ENCODE measurements at regions not wholly inside any gene's neighbourhood (a gene's known extent, or its start where the extent isn't known, plus 50 kb on each side); places are given as distances from the start of the nearest gene placed in this dataset.
"Not testable (repeated sequence)": the region's sequence is repeated elsewhere in the genome, so short reads cannot be mapped to it uniquely, and the experiment has no call there.

DNA sequence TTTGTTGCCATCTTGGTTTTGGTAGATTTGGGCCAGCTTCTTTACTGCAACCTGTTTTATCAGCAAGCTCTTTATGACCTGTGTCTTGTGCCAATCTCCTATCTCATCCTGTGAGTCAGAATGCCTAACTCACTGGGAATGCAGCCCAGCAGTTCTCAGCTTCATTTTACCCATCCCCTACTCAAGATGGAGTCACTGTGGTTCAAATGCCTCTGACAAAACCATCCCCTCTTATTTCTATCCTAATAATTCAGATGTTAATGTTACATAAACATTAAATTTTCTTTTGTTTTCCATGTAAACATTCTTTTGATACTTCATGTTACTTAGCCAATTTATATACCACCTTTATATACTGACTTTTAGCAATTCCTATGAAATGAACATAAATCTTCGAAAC, 746.3 kb downstream of the CDH18 start:
- TF ChIP-seq, protein P1, sequence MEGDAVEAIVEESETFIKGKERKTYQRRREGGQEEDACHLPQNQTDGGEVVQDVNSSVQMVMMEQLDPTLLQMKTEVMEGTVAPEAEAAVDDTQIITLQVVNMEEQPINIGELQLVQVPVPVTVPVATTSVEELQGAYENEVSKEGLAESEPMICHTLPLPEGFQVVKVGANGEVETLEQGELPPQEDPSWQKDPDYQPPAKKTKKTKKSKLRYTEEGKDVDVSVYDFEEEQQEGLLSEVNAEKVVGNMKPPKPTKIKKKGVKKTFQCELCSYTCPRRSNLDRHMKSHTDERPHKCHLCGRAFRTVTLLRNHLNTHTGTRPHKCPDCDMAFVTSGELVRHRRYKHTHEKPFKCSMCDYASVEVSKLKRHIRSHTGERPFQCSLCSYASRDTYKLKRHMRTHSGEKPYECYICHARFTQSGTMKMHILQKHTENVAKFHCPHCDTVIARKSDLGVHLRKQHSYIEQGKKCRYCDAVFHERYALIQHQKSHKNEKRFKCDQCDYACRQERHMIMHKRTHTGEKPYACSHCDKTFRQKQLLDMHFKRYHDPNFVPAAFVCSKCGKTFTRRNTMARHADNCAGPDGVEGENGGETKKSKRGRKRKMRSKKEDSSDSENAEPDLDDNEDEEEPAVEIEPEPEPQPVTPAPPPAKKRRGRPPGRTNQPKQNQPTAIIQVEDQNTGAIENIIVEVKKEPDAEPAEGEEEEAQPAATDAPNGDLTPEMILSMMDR (IDR thresholded peaks at IDR 0.05), result no peak
- Histone ChIP-seq H3K9me3 (no peaks in the 10 kb centered on the region), H3K4me3 (no peak overlapping the region), H3K4me1 (ENCODE audit: control insufficient read depth in 1 of 2, low read depth in 2 of 2) (peaks cover 0 to 3% of the 10 kb centered on the region in 2 donors), H3K36me3 (no peaks in the 10 kb centered on the region), H3K27ac (no peak overlapping the region), H3K27me3 (replicated peaks; ENCODE audit: insufficient read depth) (no peaks in the 10 kb centered on the region)
- DNase-seq (ENCODE audit: low spot score), result no peak
- ATAC-seq (ENCODE audit: insufficient number of reproducible peaks, low FRiP score, low read depth), result no peak

DNA sequence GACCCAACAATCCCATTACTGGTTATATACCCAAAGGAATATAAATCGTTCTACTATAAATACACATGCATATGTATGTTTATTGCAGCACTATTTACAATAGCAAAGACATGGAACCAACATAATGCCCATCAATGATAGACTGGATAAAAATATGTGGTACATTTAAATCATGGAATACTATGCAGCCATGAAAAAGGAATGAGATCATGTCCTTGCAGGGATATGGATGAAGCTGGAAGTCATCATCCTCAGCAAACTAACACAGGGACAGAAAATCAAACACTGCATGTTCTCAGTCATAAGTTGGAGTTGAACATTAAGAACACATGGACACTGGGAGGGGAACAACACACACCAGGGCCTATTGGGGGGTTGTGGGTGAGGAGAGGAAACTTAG, 741.8 kb downstream of the CDH18 start:
- ATAC-seq (ENCODE audit: insufficient number of reproducible peaks, low FRiP score, low read depth); H3K9me3 ChIP-seq; H3K36me3 ChIP-seq; DNase-seq (ENCODE audit: low spot score); H3K4me3 ChIP-seq; H3K4me1 ChIP-seq (ENCODE audit: control insufficient read depth in 1 of 2, low read depth in 2 of 2); H3K27ac ChIP-seq; H3K27me3 ChIP-seq (replicated peaks; ENCODE audit: insufficient read depth): not testable (repeated sequence)

DNA sequence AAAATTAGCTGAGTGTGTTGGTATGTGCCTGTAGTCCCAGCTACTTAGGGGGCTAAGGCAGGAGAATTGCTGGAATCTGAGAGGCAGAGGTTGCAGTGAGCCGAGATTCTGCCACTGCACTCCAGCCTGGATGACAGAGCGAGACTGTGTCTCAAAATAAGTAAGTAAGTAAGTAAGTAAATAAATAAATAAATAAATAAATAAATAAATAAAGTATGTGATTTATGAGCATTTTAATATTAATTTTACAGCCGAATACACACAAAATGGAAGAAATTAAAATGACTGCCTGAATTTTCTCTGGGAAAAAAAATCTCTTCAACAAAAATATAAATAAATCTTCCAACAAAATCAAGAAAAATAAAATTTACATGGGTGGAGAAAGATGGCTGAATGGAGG, 740.7 kb downstream of the CDH18 start:
- Histone ChIP-seq H3K27me3 (replicated peaks; ENCODE audit: insufficient read depth) (no peaks in the 10 kb centered on the region), H3K36me3 (no peaks in the 10 kb centered on the region), H3K27ac (no peak overlapping the region), H3K4me1 (ENCODE audit: control insufficient read depth in 1 of 2, low read depth in 2 of 2) (no peaks in the 10 kb centered on the region), H3K4me3 (no peak overlapping the region), H3K9me3 (no peaks in the 10 kb centered on the region)
- TF ChIP-seq, protein P1 (IDR thresholded peaks at IDR 0.05), result no peak
- ATAC-seq (ENCODE audit: insufficient number of reproducible peaks, low FRiP score, low read depth), result no peak
- DNase-seq (ENCODE audit: low spot score), result no peak

DNA sequence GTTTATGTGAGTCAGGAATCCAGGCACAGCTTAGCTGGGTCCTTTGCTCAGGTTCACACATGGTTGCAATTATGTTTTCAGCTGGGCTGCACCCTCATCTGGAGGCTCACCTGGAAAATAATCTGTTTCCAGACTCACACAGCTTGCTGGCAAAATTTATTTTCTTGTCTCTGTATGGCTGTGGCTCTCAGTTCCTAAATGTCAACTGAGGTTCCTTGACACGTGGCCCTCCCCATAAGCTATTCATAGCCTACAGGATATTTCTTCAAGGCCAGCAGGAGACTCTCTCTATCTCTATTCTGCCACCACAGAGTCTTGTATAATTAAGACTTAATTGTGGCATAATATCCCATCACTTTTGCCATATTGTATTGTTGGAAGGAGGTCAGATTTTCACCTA, 732.0 kb downstream of the CDH18 start:
- TF ChIP-seq, protein P1 (IDR thresholded peaks at IDR 0.05), result no peak
- no peak for ATAC-seq (ENCODE audit: insufficient number of reproducible peaks, low FRiP score, low read depth)
- H3K27ac ChIP-seq, result no peak overlapping the region
- no peaks in the 10 kb centered on the region for H3K27me3 ChIP-seq (replicated peaks; ENCODE audit: insufficient read depth)
- H3K4me1 ChIP-seq (ENCODE audit: control insufficient read depth in 1 of 2, low read depth in 2 of 2), result peaks cover 0 to 7% of the 10 kb centered on the region in 2 donors
- H3K36me3 ChIP-seq, result no peaks in the 10 kb centered on the region
- DNase-seq (ENCODE audit: low spot score), result no peak
- H3K4me3 ChIP-seq, result no peak overlapping the region
- no peaks in the 10 kb centered on the region for H3K9me3 ChIP-seq

DNA sequence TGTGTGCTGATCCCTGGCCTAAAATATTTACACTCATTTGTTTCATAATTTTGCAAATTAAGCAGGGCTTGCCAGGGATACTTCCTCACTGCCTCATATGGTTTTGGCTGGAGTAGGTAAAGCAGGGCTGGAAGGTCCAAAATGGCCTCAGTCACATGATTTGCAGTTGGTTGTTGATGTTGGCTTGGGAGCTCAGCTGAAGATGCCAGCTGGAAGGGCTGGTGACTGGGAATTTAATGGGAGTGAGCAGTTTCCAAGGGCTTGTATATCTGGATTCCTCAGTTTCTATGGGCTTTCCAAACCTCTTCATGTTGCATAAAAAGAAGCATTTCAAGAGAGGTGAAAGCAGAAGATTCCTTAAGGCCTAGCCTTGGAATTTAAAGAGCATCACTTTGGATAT, 729.3 kb downstream of the CDH18 start:
- H3K36me3 ChIP-seq, result no peaks in the 10 kb centered on the region
- H3K4me1 ChIP-seq (ENCODE audit: control insufficient read depth in 1 of 2, low read depth in 2 of 2), result peaks cover 0 to 7% of the 10 kb centered on the region in 2 donors
- no peaks in the 10 kb centered on the region for H3K27me3 ChIP-seq (replicated peaks; ENCODE audit: insufficient read depth)
- TF ChIP-seq, protein P1 (IDR thresholded peaks at IDR 0.05), result no peak
- no peak for DNase-seq (ENCODE audit: low spot score)
- no peaks in the 10 kb centered on the region for H3K9me3 ChIP-seq
- no peak overlapping the region for H3K27ac ChIP-seq
- no peak for ATAC-seq (ENCODE audit: insufficient number of reproducible peaks, low FRiP score, low read depth)
- H3K4me3 ChIP-seq, result no peak overlapping the region

DNA sequence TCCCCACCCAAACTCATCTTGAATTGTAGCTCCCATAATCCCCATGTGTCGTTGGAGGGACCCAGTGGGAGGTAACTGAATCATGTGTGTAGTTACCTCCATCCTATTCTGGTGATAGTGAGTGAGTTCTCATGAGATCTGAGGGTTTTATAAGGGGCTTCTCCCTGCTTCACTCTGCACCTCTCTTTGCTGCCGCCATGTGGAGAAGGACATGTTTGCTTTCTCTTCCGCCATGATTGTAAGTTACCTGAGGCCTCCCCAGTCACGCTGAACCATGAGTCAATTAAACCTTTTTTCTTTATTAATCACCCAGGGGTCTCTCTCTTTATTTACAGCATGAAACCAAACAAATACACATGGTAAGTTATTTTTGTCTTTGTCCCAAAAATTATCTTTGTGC, 726.1 kb downstream of the CDH18 start:
- Histone ChIP-seq H3K27ac (no peak overlapping the region), H3K4me1 (ENCODE audit: control insufficient read depth in 1 of 2, low read depth in 2 of 2) (peaks cover 0 to 7% of the 10 kb centered on the region in 2 donors), H3K4me3 (no peak overlapping the region), H3K27me3 (replicated peaks; ENCODE audit: insufficient read depth) (no peaks in the 10 kb centered on the region), H3K9me3 (no peaks in the 10 kb centered on the region), H3K36me3 (no peaks in the 10 kb centered on the region)
- DNase-seq (ENCODE audit: low spot score) (no peak), ATAC-seq (ENCODE audit: insufficient number of reproducible peaks, low FRiP score, low read depth) (no peak)
- TF ChIP-seq, protein P1 (IDR thresholded peaks at IDR 0.05), result no peak
